Nephron (organoid): ENCODE measurements at regions not wholly inside any gene's neighbourhood (a gene's known extent, or its start where the extent isn't known, plus 50 kb on each side); places are given as distances from the start of the nearest gene placed in this dataset.

Experiments
- H3K27ac Mint-ChIP-seq, 3 experiments: 2 replicates each; pipeline ENCODE4 v1.8.0; 2020; ENCODE audit warnings: mixed read lengths in 3 of 3, mild to moderate bottlenecking in 2 of 3, moderate library complexity in 1 of 3
- H3K27me3 Mint-ChIP-seq: 2 replicates; pipeline ENCODE4 v1.8.0; 2021; ENCODE audit warnings: low read depth, mild to moderate bottlenecking, moderate library complexity, mixed read lengths
- H3K36me3 Mint-ChIP-seq: 2 replicates; pipeline ENCODE4 v1.8.0; 2020; ENCODE audit warnings: low read depth, mixed read lengths
- H3K4me1 Mint-ChIP-seq: 2 replicates; pipeline ENCODE4 v1.8.0; 2020; ENCODE audit warnings: mixed read lengths
- H3K4me3 Mint-ChIP-seq, 3 experiments: 2 replicates each; pipeline ENCODE4 v1.8.0; 2020; ENCODE audit warnings: mild to moderate bottlenecking in 3 of 3, mixed read lengths in 3 of 3, moderate library complexity in 2 of 3
- H3K9me3 Mint-ChIP-seq: 2 replicates; pipeline ENCODE4 v1.8.0; 2020; ENCODE audit warnings: mixed read lengths
- CTCF ChIP-seq, 3 experiments: fragments of 200-600 bp; sonication (generic); IDR thresholded peaks; one replicate each; pipeline ENCODE4 v1.5.0; 2021; ENCODE audit warnings: antibody characterized with exemption in 3 of 3; ENCODE audit not compliant: unreplicated experiment in 3 of 3

DNA sequence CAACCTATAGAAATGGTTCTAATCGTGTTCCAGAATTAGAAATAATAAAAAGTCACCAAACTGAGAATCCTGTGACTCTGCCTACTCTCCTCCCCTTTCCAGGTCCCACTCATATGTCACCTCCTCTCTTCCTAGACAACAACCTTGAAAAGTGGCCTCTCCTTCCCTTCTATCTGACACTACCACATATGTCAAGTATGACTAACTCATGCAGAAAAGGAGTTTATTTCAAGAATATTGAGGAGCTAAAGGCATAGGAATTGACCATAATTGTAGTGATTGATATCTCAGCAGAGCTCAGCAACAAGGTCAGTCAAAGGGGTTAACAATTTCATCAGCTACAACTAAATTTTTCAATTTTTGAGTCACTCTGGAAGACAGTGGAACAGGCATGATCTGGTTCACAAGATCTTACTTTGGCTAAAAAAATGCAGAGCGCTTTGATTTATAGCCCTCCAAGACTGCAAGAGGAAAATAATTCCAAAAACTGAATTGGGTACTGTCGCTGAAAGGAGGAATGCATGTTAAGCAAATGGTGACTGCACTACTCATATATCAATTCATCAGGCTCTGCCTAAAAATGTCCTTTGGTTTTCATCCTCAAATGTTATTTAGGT, 160.6 kb upstream of the ARHGEF26 start:
- H3K27me3 Mint-ChIP-seq = no peaks in the 10 kb centered on the region
- H3K36me3 Mint-ChIP-seq = no peaks in the 10 kb centered on the region
- H3K27ac Mint-ChIP-seq = peak overlapping the region in 2 of 3 experiments; percentile 24 to 66
- no peak overlapping the region for H3K4me3 Mint-ChIP-seq
- H3K4me1 Mint-ChIP-seq = peaks cover 32% of the 10 kb centered on the region
- H3K9me3 Mint-ChIP-seq = no peaks in the 10 kb centered on the region
- TF ChIP-seq CTCF (IDR thresholded peaks at IDR 0.05; ENCODE audit: unreplicated experiment in 3 of 3) = no peak

GRCh38 chr3:153961494-153961893, 159.7 kb upstream of the ARHGEF26 start:
- Mint-ChIP-seq H3K27ac (peak overlapping the region in 2 of 3 experiments; percentile 3 to 66), H3K4me3 (no peak overlapping the region), H3K27me3 (no peaks in the 10 kb centered on the region), H3K9me3 (peaks cover 3% of the 10 kb centered on the region), H3K36me3 (no peaks in the 10 kb centered on the region), H3K4me1 (peaks cover 32% of the 10 kb centered on the region)
- no peak for TF ChIP-seq CTCF (IDR thresholded peaks at IDR 0.05; ENCODE audit: unreplicated experiment in 3 of 3)

DNA sequence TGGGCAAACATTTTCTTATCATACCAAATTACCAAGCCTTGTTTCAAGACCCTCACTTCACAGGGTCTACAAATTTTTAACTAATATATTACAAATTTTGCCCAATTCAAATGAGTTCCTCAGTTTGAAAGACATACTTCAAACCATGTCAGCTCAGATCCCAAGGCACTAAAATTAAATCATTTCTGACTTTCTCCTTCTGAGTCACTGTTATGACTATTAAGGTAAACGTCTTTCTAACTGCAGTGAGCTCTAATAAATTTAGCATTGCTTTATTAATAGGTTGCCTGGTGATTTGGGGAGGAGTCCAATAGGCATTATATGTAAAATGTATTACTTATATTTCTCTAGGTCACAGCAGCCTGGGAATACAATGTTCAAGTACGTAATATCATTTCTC, 158.2 kb upstream of the ARHGEF26 start:
- Mint-ChIP-seq H3K27me3 (no peaks in the 10 kb centered on the region), H3K27ac (no peak overlapping the region), H3K4me3 (no peak overlapping the region), H3K36me3 (no peaks in the 10 kb centered on the region), H3K4me1 (peaks cover 32% of the 10 kb centered on the region), H3K9me3 (peaks cover 6% of the 10 kb centered on the region)
- no peak for TF ChIP-seq CTCF (IDR thresholded peaks at IDR 0.05; ENCODE audit: unreplicated experiment in 3 of 3)

DNA sequence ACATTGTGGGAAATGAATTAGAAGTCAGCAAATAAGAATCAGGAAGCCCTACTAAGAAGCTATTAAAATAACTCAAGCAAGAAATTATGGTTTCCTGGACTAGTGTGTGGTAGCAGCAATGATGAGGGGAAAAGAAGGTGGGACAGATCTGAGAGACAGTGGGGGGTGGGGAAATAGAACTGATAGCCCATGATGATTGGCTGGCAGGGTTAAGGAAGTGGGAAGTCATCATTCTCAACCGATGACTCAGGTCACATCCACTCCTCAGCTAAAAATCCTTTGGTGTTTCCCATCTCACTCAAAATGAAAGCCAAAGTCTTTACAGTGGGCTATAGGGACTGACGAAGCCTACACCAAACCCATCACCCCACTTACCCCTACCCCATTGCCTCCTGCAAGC, 153.9 kb upstream of the ARHGEF26 start:
- no peak for TF ChIP-seq CTCF (IDR thresholded peaks at IDR 0.05; ENCODE audit: unreplicated experiment in 3 of 3)
- H3K4me1 Mint-ChIP-seq = peaks cover 15% of the 10 kb centered on the region
- H3K27me3 Mint-ChIP-seq = no peaks in the 10 kb centered on the region

GRCh38 chr3:153970047-153970446, 151.1 kb upstream of the ARHGEF26 start:
- H3K27ac Mint-ChIP-seq = no peak overlapping the region
- H3K27me3 Mint-ChIP-seq = no peaks in the 10 kb centered on the region
- H3K4me1 Mint-ChIP-seq = peaks cover 32% of the 10 kb centered on the region
- no peaks in the 10 kb centered on the region for H3K36me3 Mint-ChIP-seq
- no peak for TF ChIP-seq CTCF (IDR thresholded peaks at IDR 0.05; ENCODE audit: unreplicated experiment in 3 of 3)
- peaks cover 6% of the 10 kb centered on the region for H3K9me3 Mint-ChIP-seq
- H3K4me3 Mint-ChIP-seq = no peak overlapping the region

More for the DNA sequence above, 153.9 kb upstream of the ARHGEF26 start:
- Mint-ChIP-seq H3K4me3 (no peak overlapping the region), H3K27ac (no peak overlapping the region), H3K36me3 (no peaks in the 10 kb centered on the region), H3K9me3 (peaks cover 6% of the 10 kb centered on the region)

DNA sequence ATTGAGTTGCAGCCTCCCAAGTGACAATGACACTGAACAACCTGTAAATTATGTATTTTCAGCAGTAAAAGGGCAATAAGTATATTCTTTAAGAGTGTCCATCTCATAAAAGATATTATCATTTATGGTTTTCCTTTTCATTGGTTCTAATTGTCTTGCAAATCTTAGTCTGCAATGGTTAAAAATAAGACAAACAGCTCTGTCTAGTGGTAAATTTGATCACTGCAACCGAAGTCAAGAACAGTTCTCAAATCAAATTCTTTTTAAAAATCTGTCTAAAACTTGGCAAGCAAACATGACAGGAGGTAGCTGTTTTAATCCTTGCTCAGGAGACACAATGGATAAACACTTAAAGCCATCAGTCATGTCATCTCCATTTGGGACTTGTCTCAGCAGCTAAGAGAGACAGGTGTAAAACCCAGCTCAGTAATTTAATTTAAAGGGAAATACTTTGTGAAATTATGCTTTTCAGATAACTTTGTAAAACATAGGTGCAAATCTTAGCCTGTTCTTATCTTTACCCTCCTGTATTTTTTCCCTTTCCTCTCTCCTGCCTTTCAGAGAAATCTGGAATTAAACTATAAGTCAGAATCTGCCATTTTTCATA, 150.3 kb upstream of the ARHGEF26 start:
- H3K27me3 Mint-ChIP-seq = no peaks in the 10 kb centered on the region
- peak overlapping the region in 1 of 3 experiments; percentile 1 for H3K27ac Mint-ChIP-seq
- peaks cover 32% of the 10 kb centered on the region for H3K4me1 Mint-ChIP-seq
- H3K36me3 Mint-ChIP-seq = no peaks in the 10 kb centered on the region
- peak; percentile 50 to 75 (median 66) for TF ChIP-seq CTCF (IDR thresholded peaks at IDR 0.05; ENCODE audit: unreplicated experiment in 3 of 3)
- H3K4me3 Mint-ChIP-seq = no peak overlapping the region
- H3K9me3 Mint-ChIP-seq = peaks cover 6% of the 10 kb centered on the region
